NCI-H748 (cell line): ENCODE measurements at regions not wholly inside any gene's neighbourhood (a gene's known extent, or its start where the extent isn't known, plus 50 kb on each side); places are given as distances from the start of the nearest gene placed in this dataset.
A peak's percentile ranks its signal among the peaks of the same experiment; 100 is the strongest.

ENCODE experiments used
- DNase-seq: peaks from one replicate; lab custom pipeline; 2025; ENCODE audit not compliant: unreplicated experiment; lab: John Stamatoyannopoulos, UW

DNA sequence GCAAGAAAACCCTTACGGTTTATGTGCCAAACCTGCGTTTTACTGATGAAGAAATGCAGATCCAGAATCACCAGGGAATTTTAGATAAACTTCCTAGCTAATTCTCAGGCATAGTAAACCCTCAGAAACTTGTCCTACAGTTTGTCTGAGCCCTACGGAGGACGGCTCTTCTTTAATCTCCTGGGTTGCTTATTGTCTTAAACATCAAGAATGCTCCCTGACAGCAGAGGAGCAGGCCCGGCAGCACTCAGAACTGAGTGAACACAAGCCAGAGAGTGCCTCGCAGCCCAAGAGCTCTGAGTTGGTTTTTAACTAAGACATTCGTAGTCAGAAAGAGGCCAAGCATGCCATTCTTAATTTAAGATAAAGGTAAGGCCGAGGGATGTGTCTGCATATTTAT is 114.7 kb upstream of the ERCC6L2 start:
- no peak for DNase-seq

DNA sequence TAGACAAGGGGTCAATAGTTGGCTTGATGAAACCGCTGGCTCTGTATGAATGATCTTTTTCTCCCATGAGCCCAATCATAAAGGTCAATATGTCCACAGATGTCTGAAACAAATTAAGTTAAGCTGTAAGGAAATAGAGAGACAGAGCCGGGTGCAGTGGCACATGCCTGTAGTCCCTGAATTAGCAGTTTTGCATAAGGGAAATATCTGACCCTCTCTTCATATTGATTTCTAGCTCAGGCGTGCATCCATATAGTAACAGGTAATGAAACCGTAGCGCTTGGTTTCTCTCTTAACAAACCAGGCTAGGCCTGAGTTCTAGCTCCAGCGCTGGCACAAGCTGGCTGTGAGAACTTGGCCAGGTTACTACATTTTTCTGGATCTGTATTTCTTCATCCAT is 118.1 kb upstream of the ERCC6L2 start:
- no peak for DNase-seq

DNA sequence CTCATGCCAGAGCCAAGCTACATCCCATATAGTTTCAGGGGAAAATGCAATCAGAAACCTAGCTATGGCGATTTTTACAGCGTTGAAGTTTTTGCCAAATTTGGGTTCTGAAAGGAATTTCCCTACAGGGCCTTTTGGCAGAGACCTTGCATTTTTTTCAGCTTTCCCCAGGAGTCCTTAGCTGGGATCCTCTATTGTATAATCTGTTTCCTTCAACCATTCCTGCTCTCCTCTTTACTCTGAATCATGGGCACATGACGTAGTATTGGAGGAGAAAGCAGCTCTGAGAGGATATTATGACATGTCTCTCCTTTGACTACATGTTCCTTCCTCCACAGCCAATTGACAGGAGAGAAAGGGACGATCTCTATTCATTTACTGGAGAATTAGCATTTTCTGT is 118.5 kb upstream of the ERCC6L2 start:
- DNase-seq = no peak

DNA sequence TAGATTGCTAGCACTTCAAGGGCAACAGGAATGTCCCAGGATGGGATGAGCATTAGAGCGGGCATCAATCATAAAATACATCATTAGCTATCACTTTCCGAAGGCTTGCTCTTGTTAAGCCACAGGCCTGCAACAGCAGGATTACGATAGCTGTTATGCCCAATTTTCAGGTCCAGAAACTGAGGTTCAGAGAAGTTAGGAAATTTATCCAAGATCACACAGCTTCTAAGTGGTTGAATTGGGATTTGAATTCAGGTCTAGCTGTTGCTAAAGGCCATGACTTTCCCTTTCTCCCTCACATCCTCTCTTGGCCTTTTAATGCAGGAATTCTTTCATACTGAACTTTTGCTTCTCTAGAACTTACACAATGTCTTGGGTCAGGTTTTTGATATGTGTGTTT is 119.4 kb upstream of the ERCC6L2 start:
- DNase-seq = no peak

- DNase-seq = no peak
These were observed 120.1 kb upstream of the ERCC6L2 start for GRCh38 chr9:95755421-95755730.

GRCh38 chr9:95754533-95755420 is 120.7 kb upstream of the ERCC6L2 start:
- DNase-seq = no peak

DNA sequence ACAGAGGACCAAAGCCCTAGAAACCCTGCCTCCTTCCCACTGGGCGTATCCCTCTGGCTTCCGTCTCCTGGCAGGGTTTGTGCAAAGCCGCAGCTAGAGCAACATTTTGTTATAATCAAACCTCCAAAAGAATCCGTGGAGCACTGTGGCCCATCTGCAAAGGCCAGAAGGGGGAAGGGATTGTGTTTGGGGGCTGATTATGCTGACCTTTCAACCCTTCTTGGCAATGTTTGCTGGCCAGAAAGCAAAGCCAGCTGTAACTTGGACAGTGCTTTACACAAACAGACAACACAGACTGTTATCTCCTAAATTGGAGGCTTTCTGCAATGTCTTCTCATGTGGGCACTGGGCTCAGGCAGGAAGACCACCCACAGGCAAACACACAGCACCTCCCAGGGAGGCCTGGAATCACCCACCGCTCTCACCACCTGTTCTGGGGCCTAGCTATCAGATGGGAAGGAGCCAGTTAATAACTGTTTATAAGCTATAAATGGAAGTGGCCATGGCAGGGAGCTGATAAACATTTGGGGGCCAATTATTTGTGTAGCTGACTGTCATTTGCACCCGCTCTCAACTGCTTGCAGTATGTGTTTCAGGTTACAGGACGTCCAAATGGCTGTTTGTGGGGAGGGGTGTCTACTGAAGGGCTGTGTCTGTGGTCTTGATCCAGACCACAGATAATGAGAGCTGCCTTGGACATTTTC is 121.6 kb upstream of the ERCC6L2 start:
- DNase-seq = peak; percentile 91

GRCh38 chr9:95752129-95752731 is 123.3 kb upstream of the ERCC6L2 start:
- no peak for DNase-seq

GRCh38 chr9:95751520-95751790 is 124.0 kb upstream of the ERCC6L2 start:
- DNase-seq = no peak

GRCh38 chr9:95750725-95751519 is 124.6 kb upstream of the ERCC6L2 start:
- no peak for DNase-seq

DNA sequence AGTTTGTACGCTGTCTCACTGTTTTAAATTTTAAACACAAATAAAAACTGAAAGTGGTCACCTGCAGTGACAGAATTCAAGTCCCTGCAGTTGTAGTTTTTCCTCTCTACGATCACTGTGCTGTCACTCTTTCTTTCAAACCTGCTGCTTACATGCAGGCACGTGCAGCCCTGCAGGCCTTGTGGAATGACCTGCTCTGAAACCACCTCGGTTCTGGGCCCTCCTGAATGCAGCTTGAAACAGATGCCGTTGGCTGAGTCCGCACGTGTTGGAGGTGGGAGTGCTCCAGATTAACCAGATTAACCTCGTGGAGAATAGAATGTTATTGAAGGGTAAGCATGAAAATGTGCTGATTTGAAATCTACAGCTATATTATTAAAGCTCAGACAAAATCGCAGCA is 126.0 kb upstream of the ERCC6L2 start:
- no peak for DNase-seq

DNA sequence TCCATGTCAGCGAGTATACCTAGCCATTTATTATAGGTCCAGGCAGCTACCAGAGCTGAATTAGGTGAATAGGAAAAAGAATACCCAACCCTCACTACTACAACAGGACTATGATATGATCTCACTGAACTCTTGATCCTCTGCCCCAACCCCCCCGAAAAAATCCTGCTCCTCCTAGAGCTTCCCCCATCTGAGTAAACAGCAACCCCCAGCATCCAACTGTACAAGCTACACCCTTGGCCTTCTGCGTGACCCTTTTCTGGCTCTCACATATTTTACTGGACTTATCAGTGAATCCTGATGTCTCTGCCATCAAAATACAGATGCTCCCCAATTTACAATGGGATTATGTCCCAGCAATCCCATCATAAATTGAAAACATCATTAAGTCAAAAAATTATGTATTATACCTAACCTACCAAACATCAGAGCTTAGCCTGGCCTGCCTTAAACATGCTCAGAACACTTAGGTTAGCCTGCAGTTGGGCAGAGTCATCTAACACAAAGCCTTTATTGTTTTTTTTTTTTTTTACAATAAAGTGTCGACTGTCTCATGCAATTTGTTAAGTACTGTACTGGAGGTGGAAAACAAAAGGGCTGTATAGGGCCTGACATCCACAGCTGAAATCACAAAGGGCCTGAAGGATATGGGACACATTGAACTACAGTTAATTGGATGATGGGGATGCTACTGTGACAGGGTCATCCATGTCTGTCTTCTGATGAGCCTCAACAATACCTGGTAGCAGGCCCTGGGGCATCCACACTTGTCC is 128.9 kb upstream of the ERCC6L2 start:
- peak; percentile 41 for DNase-seq

DNA sequence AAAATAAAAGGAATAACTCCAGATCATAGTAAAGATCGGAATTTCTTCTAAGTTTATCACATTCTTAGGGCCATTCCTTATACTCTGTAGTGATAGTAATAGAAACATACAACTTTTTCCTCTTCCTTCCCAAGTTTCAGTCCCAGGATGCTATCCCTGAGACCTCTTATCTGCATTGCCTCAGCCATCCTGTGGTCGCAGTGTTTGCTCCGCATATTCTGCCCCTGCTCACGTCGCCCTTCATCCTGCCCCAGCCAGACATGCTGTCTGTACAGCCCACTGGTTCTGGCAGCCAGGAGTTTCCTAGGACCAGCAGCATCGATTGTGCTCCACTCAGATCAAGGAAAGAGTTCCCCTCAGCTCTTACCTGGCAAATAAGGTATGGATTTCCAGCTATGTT is 132.7 kb upstream of the ERCC6L2 start:
- DNase-seq = no peak

DNA sequence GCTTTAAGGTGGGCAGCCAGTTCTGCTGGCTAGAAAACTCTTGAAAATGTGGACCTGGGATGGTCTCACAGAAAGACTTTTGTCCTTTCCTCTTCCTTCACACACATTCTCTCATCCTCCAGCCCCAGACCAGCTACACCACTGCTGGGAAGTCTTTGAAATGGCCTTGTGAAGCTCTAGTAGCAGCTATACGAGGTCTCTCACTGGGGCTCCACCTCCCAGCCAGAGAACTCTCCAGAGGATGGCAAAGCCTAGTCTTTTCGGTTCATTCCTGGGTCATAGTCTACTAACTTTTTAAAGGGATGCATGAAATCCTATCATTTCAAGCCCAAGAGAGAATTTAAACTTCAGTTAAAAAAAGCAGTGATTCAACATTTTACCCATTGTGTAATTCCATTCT is 133.9 kb upstream of the ERCC6L2 start:
- DNase-seq = no peak

DNA sequence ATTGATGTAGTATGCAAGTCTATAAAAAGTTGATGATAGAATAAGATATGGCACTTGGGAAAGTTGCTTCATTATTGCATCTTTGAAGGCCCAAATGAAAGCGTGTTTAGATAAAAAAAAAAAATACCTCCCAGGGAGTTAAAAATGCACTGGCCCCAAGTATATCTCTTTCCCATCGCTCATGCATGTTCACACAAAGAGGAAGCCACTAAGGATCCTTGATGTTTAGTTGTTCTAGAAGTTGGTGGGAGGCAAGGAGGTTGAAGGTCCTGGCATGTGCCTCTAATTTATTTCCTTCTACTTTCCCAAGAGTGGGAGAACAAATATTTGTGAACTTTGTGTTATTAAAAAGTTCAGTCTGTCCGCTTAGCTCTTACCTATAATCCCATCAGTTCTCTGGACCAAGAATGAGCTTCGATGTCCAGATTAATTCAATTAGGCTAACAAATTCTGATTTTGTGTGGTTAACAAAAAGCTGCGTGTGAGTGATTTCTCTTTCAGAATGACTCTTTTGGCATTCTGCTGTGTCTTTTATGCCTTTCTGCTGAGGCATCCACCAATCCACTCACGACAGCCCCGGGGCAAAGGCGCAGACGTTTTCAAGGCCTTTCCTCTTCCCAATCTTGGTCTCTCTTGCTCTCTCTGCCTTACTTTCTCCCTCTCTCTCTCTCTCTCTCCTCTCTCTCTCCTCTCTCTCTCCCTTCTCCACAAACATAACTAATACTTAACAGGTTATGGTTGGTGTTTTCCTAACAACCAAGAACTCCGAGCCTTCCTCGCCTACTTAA is 135.1 kb upstream of the ERCC6L2 start:
- DNase-seq = no peak

DNA sequence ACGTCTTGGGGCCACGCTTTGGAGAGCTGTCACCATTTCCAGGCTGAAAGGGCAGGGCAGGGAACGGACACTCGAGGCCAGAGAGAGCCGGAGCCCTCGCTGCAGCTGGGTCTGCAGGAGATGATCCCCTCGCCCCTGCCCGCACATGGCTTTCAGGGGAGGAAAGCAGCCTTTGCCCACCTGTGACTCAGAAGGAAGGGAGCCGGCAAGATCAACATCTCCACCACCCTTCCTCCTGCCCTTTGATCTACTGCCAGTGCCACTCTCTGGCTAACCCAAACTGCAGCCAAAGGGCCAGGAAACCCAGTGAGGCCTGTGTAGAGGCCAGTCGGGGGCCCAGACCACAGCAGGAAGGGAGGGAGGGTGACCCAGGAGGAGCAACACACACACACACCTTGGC is 137.1 kb upstream of the ERCC6L2 start:
- no peak for DNase-seq

GRCh38 chr9:95736891-95737522 is 138.5 kb upstream of the ERCC6L2 start:
- no peak for DNase-seq

DNA sequence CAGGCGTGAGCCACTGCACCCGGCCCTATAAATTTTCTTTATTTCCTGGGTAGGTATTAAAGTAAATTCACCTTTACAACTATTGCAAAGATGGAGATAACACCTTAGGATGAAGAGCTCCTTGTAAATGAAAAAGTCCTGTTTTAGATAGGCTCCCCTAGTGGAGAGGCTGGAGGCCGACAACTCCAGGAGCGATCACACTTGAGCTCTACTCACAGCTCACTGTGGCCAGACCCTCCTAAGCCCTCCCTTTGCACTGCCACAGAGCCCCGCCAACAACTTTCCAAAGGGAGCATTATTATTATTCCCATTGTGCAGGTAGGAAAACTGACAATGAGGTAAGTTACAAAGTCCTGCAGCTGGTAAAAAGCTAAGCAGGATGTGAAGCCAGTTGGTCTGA is 139.1 kb upstream of the ERCC6L2 start:
- DNase-seq = peak; percentile 17

DNA sequence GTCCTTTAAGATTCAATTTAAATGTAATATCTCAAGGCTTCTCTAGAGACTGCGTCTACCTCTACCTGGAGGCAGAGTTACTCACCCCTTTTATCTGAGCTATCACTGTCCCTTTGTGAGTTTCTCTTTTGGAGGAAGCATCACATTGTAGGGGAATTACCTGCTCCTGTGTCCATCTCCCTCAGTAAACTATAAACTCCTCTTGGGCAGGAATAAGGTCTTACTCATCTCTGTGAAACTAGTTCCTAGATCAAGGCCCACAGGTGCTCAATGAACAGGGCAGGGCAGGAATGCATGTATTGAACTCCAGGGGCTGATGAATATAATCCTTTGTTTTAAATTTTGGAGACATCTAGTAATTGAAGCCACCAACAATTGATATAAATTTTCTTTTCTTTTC is 139.8 kb upstream of the ERCC6L2 start:
- DNase-seq = no peak
